ENCODE measurements at regions not wholly inside any gene's neighbourhood (a gene's known extent, or its start where the extent isn't known, plus 50 kb on each side); places are given as distances from the start of the nearest gene placed in this dataset.

- intact Hi-C loops (cut with micrococcal nuclease), result no loop called here
- no TSS peak for BruUV-seq (replicated peaks)
- Histone ChIP-seq H3K4me2 (ENCODE audit: insufficient read depth, low read length) (no peak overlapping the region), H3K9me3 (replicated peaks; ENCODE audit: control insufficient read depth, insufficient read depth, low read depth, low read length) (no peaks in the 10 kb centered on the region), H3K4me3 (no peak overlapping the region), H4K20me1 (replicated peaks; ENCODE audit: control insufficient read depth, insufficient read depth, low read length) (no peaks in the 10 kb centered on the region), H3K36me3 (ENCODE audit: control insufficient read depth, insufficient read depth, low read length) (no peaks in the 10 kb centered on the region), H2AFZ (ENCODE audit: low read depth, low read length) (no peak overlapping the region), H3K27ac (ENCODE audit: extremely low read depth, low read depth, low read length) (no peak overlapping the region), H3K9ac (ENCODE audit: insufficient read depth in 1 of 2, low read depth in 2 of 2, low read length in 2 of 2) (no peak overlapping the region), H3K9me1 (ENCODE audit: control insufficient read depth, insufficient read depth, low read length) (no peaks in the 10 kb centered on the region), H3K27me3 (ENCODE audit: control insufficient read depth in 2 of 2, insufficient read depth in 2 of 2, low read length in 2 of 2) (no peaks in the 10 kb centered on the region), H3K79me2 (ENCODE audit: control insufficient read depth, insufficient read depth, low read length) (no peaks in the 10 kb centered on the region), H3K4me1 (replicated peaks in 1 of 2; ENCODE audit: control insufficient read depth in 2 of 2, insufficient read depth in 2 of 2, low read length in 2 of 2) (no peaks in the 10 kb centered on the region)
- DNase-seq (ENCODE audit: extremely low read depth in 1 of 4, low spot score in 3 of 4) (no peak), FAIRE-seq (no peak), ATAC-seq (no peak)
- TF ChIP-seq ZNF24 (IDR thresholded peaks at IDR 0.05), result no peak
- TF ChIP-seq ESRRB (CRISPR knock-in tag; IDR thresholded peaks at IDR 0.05; ENCODE audit: borderline replicate concordance), result no peak
- 0% methylated on average over 3 of the region's 3 CpGs for whole genome bisulfite sequencing (ENCODE audit: insufficient coverage, low coverage, missing lambda C conversion rate)
- POLR2A ChIA-PET, result no interaction called here
- CTCF ChIA-PET (ENCODE audit: low intra/inter-chr PET ratio), result no interaction called here
- in situ Hi-C loops (cut with MboI), result no loop called here
Observed at GRCh38 chr4:130393642-130394041, 1297.7 kb downstream of the C4orf33 start.

- Histone ChIP-seq H3K4me3 (no peak overlapping the region), H2AFZ (ENCODE audit: low read depth, low read length) (no peak overlapping the region), H3K27me3 (ENCODE audit: control insufficient read depth in 2 of 2, insufficient read depth in 2 of 2, low read length in 2 of 2) (no peaks in the 10 kb centered on the region), H3K9ac (ENCODE audit: insufficient read depth in 1 of 2, low read depth in 2 of 2, low read length in 2 of 2) (no peak overlapping the region), H3K27ac (ENCODE audit: extremely low read depth, low read depth, low read length) (no peak overlapping the region), H3K79me2 (ENCODE audit: control insufficient read depth, insufficient read depth, low read length) (no peaks in the 10 kb centered on the region), H3K4me2 (ENCODE audit: insufficient read depth, low read length) (no peak overlapping the region), H3K9me3 (replicated peaks; ENCODE audit: control insufficient read depth, insufficient read depth, low read depth, low read length) (no peaks in the 10 kb centered on the region), H3K4me1 (replicated peaks in 1 of 2; ENCODE audit: control insufficient read depth in 2 of 2, insufficient read depth in 2 of 2, low read length in 2 of 2) (no peaks in the 10 kb centered on the region), H3K9me1 (ENCODE audit: control insufficient read depth, insufficient read depth, low read length) (no peaks in the 10 kb centered on the region), H4K20me1 (replicated peaks; ENCODE audit: control insufficient read depth, insufficient read depth, low read length) (no peaks in the 10 kb centered on the region), H3K36me3 (ENCODE audit: control insufficient read depth, insufficient read depth, low read length) (no peaks in the 10 kb centered on the region)
- ChIA-PET CTCF (ENCODE audit: low intra/inter-chr PET ratio) (no interaction called here), POLR2A (no interaction called here)
- no TSS peak for BruUV-seq (replicated peaks)
- intact Hi-C loops (cut with micrococcal nuclease) (no loop called here), in situ Hi-C loops (cut with MboI) (no loop called here)
- DNase-seq (ENCODE audit: extremely low read depth in 1 of 4, low spot score in 3 of 4) (no peak), FAIRE-seq (no peak), ATAC-seq (no peak)
- 0% methylated on average over 2 of the region's 2 CpGs for WGBS (ENCODE audit: insufficient coverage, low coverage, missing lambda C conversion rate)
- TF ChIP-seq STAT5B (CRISPR knock-in tag; IDR thresholded peaks at IDR 0.05), result no peak
- no peak for TF ChIP-seq DMBX1 (CRISPR knock-in tag; IDR thresholded peaks at IDR 0.05; ENCODE audit: borderline replicate concordance)
- no peak for TF ChIP-seq TRIM24 (IDR thresholded peaks at IDR 0.05)
- TF ChIP-seq NR2C1 (IDR thresholded peaks at IDR 0.05), result no peak
- no peak for TF ChIP-seq NR2C1 (tag; IDR thresholded peaks at IDR 0.05)
- no peak for TF ChIP-seq BMI1 (IDR thresholded peaks at IDR 0.05; ENCODE audit: low read length)
- TF ChIP-seq ILK (tag; IDR thresholded peaks at IDR 0.05; ENCODE audit: borderline replicate concordance, low read depth), result no peak
- TF ChIP-seq BRF2 (IDR thresholded peaks at IDR 0.05; ENCODE audit: borderline replicate concordance, insufficient read depth, insufficient read length), result no peak
- no peak for TF ChIP-seq ZNF449 (CRISPR knock-in tag; IDR thresholded peaks at IDR 0.05)
- TF ChIP-seq PHF20 (IDR thresholded peaks at IDR 0.05; ENCODE audit: partially characterized antibody), result no peak
- TF ChIP-seq HMG20A (CRISPR knock-in tag; conservative IDR thresholded peaks at IDR 0.05), result no peak
Observed at GRCh38 chr4:130395871-130396270, 1299.9 kb downstream of the C4orf33 start.
